Right lung (tissue), 2 donors: ENCODE measurements at regions not wholly inside any gene's neighbourhood (a gene's known extent, or its start where the extent isn't known, plus 50 kb on each side); places are given as distances from the start of the nearest gene placed in this dataset.
A peak's percentile ranks its signal among the peaks of the same experiment; 100 is the strongest.

Experiments used
- DNase-seq, 2 donors: peaks; one replicate each; pipeline ENCODE4 v3.0.0-alpha.2; 2013

DNA sequence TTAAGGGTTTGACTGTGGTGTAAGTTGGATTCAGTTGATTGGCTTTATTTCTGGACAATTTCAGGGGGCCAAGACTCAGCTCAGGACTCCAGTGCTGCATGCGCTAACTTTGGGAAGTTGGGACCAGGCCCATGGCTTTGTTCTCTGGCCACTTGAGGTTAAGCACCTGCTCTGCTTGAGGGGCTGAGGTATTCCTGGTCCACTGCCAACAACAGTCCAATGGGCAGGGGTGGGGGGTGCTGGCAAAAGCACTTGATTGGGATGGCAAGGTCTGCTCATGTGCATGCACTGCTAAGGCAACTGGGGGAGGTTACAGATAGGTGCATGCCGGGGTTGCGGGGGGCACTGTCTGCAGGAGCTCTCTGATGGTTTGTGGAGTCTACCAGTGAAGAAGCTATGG is 52.6 kb upstream of the ASB17 start:
- no peak for DNase-seq

DNA sequence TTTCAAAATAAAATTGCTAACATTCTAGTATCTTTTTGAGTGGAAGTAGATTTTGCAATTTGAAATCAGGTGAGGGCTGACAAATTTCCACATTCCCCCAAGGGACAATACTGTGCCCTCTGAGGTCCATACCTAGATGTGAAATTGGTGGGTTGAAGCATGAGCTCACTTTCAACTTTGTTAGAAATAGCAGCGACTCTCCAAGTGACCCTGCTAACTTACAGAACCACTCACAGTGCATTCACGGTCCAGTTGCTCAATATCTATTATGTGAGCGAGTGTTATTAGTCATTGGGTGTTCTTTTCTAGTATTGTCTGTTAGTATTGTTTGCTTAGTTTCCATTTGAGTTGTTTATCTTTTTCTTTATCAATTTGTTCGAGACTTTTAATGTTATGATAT is 53.6 kb upstream of the ASB17 start:
- DNase-seq: no peak

DNA sequence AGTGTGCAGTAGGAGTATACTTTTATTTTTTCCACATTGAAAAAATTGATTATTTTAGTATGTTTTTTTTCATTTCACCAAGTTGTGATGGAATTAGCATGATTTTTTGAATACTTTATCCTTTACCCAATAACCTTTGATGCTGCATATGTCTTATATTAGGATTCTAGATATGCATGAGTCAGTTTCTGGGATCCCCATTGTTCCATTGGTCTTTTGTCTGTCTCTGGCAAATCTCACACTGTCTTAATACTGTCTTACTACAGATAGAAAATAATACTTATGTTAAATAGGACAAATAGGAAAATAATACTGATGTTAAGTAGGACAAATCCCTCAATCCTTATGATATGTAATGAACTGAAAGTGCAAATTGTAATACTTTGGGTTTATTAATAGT is 54.3 kb upstream of the ASB17 start:
- no peak for DNase-seq

DNA sequence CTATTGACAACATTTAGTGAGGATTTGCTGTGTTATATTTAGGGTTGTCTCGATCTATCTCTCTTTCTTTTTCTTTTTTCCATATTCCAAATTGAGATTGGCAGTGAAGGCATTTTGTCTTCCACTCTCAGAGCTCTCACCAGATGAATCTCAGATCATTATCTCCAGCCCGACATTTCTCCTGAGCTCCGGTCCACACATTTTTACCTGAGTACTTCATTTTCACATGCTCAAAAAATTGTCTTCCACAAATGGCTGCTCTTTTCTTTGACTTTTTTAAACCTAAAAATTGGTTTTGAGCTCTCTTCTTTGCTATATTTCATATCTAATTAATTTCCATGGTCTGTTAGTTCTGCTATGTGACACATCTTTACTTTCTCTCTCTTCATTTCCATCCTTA is 56.9 kb upstream of the ASB17 start:
- DNase-seq: no peak

DNA sequence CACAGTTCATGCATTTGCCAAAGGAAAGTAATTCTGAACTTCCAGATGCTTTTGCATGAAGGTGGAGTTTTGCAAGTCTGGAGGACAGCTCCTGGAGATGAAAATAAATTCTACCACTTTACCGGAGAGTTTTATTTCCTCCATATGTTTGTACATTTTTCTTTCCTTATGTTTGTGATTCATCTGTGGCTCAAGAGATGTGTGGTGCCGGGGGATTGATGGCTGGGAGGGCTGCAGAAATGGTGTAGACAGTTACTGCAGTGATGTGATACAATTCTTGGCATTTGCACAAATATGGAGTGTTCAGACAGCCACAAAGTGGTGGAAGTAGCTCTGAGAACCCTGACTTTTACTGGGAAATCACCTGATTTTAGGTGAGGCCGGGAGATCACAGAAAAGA is 58.5 kb upstream of the ASB17 start:
- no peak for DNase-seq

DNA sequence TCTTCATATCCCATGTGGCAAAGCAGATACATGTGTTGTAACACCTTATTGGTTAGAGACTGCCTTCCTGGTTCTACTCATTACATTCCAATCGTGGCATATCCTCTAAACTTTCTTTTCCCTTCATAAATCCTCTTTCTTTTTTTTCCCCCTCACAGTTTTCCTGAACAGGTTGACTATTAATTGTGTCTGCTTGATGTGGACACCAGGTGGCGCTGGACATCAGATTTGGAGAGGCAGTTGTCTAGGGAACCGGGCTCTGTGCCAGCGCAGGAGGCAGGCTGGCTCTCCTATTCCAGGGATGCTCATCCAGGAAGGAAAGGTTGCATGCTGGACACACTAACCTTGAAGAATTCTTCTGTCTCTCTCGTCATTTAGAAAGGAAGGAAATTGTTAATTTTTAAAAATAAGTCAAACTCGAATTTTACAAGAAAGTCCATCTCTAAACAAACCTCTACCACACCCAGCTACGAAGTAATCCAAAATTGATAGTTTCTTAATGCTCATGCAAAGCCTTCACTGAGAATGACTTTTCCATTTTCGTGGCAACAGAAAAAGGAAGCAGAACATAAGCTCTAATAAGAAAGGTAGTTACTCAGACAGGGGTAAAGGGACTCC is 59.4 kb upstream of the ASB17 start:
- DNase-seq: peak; percentile 68 to 83

DNA sequence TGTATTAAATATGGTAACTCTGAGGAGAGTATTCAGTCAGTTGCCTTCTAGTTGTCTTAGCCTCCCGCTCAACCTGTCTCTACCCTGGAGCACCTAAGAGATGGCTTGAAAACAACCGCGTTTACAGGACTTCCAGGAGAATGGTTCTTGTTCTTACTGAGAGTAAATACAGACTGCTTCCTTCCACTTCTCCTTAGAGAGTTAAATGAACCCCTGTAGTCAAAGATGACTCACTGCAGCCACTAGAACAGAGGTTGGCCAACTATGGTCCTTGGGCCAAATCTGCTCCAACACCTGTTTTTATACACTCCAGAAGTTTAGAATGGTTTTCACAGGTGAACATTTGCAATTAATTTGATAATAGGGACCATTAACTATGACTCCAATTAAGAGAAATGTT is 60.1 kb upstream of the ASB17 start:
- no peak for DNase-seq

DNA sequence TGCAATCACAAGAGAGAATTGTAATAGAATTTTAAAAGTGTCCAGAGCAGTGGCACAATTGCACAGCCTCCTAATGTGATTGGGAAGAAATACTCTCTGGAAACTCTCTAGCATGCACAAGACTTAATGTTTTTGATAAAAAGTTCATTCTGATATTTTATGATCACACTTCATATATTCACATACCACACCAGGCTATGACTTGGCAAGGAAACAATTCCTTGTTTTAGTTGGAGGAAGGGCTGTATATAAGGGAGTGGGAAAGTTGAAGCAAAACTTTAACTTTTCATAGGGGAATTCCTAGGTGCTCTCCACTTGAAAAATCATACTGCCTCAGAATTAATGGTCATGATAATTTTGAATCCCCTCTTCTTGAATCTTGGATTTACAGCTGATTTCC is 61.5 kb upstream of the ASB17 start:
- DNase-seq: peak; percentile 10 to 16

DNA sequence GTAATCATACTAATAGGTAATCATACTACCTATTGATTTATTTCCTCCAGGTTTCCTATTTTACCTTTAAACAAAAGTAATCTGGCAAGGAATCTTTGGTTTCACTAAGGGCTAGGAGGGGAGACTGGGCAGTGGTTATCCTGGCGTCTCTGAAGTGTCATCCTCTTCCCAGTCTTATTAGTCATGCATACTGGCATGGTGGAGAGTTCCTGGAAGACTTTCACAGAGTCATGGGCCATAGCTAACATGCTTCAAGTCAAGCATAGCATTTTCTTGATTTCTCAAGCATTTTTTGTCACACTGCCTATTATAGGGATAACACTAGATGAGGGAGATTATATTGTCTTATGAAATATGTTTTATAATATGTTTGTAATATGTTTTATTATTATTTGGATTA is 64.0 kb upstream of the ASB17 start:
- no peak for DNase-seq

DNA sequence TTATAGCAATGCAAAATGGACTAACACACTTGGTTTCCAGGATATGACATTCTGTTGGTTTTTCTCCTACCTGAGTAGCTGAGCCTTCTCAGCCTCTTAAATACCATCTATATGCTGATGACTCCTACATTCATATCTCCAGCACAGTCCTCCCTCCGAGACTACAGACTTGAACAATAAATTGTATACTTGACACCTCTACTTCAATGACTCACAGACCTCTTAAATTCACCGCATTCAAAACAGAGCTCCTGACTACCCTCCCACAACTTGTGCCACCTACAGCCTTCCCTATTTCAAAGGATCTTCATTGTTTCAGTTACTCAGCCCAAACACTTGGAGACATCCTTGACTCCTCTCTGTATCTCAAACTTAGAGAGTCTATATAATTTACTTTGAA is 66.8 kb upstream of the ASB17 start:
- no peak for DNase-seq

DNA sequence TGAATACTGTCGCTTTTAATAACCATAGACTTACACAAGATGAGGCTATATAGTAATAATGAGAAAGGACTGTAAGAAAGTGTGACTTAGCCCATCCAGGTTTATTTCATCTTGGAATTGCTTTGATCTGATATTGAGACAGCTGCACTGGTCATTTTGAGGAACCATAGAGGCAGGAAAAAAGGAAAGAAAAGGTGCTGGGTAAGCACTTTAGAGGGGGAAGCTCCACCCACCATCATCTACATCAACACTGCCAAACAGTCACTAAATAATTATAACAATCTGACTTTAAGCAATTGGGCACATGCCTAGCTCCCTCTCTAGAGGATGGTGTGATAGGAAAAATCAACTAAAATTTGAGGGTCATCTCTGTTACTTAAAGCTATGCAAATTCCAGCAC is 70.6 kb upstream of the ST6GALNAC3 start:
- no peak for DNase-seq

DNA sequence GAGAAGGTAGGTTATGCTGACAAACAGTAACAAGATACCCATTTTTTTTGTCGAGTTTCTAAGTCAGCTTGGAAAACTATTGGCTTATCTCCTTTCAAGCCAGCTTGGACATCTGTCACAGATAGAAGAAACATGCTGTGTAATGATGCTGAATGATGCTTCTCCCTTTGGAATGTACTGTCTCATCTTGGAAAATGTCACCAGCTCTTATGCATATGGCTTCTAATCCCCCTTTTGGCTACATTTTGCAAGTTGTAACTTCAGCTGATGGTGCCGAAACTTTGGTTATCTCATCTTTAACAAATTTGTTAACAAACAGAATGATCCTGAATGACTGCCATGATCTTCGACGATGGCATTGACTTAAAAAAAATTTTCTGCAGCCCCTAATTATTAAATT is 68.8 kb upstream of the ST6GALNAC3 start:
- DNase-seq: no peak

DNA sequence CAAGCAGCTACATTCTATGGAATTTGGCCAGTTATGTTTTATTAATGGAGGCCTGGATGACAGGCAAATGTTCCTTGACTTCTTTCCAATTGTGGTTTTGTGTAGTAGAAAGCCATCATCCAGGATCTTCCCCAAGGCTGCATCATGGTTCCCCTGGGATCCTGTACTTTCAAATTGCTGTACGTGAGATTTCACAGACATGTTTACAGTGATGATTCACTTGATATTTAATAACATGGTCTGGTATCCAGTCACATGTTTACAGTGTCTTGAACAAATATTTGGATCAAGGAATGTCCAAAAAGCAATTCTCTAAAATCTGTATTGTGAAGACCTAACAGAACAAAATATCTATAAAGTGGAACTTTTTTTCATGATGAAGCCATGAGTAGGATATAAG is 68.3 kb upstream of the ST6GALNAC3 start:
- no peak for DNase-seq

DNA sequence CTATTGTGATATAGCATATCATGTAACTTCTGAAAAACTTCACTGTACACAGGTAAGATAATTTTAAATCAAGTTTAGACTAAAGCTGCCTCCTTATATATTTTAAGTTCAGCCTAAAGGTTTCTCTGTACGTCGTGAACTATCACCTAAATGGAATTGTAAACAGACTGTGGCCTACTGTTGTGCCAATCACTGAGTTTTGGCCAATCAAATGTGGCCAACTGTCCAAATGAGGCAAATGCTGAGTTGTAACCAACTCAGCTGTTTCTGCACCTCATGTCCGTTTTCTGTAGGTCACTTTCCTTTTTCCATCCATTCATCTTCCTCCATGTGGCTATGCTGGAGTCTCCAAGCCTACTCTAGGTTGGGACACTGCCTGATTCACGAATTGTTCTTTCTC is 63.7 kb upstream of the ST6GALNAC3 start:
- DNase-seq: no peak

DNA sequence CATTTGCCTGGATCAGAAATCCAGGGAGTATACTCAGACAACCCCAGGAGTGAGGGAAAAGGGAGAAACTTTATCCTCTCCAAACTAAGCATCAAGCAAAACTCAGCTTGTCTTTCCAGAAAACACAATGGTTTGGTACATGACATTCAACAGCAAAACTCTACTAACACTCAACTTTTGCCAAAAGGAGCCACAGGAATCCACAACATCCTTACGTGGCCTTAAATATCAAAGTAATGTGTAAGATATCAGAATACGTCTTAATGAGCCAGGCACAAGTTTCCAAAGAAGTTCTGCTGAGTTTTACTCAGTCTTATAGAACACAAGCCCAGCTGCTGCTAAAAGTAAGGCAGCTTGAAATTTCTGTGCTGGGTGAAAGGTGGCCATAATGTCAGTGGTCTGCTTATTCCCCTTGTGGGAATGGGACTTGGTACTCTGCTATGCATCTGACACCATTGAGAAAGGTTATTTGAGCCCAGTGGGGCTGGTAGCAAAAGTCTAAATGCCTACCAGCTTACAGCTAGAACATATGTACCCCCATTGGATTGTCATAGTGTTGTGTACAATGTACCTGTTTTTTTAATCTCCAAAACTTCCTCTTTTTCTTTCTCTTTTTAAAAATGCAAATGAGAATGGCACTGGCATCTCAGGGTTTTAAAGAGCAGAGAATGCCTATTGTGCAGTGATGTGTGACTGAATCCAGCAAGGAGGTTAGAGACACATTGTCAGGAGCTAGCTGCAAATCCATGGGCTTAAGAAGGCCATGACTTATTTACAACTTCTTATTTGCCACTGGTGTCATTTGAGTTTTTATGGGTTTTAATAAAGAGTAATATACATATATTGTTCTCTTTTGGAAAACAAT is 62.0 kb upstream of the ST6GALNAC3 start:
- DNase-seq: no peak

DNA sequence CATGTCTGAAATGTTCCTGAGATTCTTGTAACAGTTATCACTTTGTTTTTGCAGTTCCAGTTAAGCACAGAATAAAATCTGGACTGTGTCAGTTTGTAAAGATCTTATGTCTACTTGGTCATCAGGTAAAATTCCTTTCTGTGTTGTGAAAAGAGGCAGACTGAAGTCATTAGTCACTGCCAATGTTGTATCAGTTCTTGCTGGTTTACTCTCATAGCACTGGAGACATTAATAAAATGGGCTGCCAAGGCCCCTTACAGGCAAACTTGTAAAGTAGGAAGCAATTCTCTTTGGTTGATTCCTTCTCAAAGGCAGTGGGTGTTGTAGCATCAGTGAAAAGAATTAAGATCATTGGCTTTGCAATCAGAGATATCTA is 61.4 kb upstream of the ST6GALNAC3 start:
- DNase-seq: no peak

DNA sequence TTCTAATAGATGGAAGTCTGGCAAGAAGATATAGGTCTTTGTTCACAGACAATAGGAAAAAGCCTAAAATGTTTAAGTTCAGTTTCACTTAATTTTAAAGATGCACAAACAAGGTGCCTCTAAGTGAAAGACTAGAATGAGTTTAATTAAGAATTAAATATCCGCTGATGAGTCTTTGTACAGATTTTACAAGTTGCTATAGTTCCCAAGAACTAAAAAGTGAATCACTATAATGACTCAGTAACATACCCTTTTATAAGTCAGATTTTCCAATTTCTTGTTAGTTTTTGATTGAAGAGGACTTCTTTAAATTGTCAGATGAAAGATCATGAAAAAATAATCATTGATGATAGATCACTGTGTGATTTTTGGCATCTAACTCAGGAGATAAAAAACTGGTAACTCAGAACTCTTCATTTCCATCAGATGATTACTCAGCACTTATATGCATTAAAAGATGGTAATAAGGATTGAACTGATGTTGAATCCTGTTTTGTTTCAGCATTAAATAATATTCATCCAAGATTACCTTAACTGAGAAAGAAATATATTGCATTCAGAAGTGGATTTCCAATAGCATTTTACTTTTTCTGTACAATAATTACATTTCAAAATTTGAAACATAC is 59.0 kb upstream of the ST6GALNAC3 start:
- no peak for DNase-seq

DNA sequence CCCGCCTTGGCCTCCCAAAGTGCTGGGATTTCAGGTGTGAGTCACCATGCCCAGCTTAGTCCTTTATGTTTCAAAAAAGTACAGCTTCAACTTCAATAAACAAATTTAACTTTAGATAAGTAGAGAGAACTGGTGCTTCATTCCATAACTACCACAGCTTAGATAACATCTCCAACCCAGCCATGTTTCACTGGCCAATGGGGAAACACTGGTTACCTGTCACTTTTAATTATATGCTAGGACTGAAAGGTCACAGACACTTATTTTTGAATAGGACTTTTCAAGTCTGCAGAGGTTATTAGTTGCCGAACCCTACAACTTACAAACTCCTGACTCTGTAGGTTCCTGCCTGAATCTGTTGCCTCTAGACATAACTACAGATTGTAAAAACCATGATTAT is 56.5 kb upstream of the ST6GALNAC3 start:
- no peak for DNase-seq

DNA sequence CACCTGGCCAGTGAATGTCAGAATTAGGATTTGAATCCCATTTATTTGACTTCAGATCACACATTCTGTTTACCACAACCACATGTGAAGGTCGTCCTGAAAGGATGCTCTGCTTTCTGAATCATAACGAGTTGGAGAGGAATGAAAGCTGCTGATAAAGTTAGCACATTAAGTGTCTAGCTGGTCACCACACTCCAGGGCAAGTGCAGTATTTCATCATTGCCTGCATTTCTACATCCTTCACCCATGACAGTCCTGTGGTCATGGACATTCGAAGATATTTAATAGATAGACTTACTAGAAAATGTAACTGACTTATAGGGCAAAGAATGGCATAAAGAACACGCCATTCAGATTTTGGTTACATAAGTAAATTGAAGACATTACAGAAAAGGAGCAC is 52.7 kb upstream of the ST6GALNAC3 start:
- DNase-seq: no peak

DNA sequence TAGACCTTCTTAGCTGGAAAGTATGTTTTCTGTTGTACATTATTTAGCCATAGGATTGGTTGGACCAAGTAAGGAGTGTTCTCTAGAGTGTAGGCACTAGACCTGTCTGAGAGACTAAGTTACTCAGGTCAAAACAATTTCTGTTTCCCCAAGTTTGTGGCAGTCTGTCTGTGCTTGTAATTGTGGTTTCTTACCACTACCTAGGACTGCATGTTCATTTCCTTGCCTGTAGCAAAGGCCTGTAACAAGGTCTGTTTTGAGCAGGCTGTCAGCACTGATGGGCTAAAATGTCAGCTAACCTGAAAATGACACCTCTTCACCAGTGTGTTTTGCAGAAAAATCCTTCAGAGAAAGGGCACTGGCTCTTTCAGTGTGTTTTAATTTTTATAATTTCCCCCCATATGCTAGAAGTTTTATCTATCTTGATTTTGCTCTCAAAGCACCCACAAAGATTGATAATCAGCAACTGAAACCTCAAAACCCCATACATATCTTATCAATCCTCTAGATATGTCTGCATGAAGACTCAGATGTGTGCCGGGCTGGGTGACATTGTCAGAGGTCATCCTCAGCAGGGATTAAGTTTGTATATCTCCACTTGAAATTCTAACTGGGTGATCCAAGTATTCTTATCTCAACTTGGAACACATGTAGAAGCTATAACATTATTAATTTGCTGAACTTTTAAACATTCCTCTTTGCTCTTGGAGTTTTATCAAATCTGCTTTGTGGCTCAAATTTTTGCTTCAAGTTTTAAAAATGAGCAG is 50.7 kb upstream of the ST6GALNAC3 start:
- no peak for DNase-seq
